ENCODE measurements at regions not wholly inside any gene's neighbourhood (a gene's known extent, or its start where the extent isn't known, plus 50 kb on each side); places are given as distances from the start of the nearest gene placed in this dataset.

- peak in 1 of 2 donors; percentile 55 for DNase-seq (ENCODE audit: low read depth in 1 of 2, low spot score in 1 of 2)
These were observed 199.1 kb upstream of the ZPLD1 start for GRCh38 chr3:102235679-102236078.

GRCh38 chr3:102237181-102237580 is 197.6 kb upstream of the ZPLD1 start:
- H3K36me3 ChIP-seq: no peaks in the 10 kb centered on the region
- H3K4me1 ChIP-seq (ENCODE audit: low read depth): no peaks in the 10 kb centered on the region
- no peak overlapping the region for H3K4me3 ChIP-seq
- TF ChIP-seq CTCF (IDR thresholded peaks at IDR 0.05; ENCODE audit: low read depth, low read length): no peak
- DNase-seq (ENCODE audit: low read depth in 1 of 2, low spot score in 1 of 2): no peak
- H3K27ac ChIP-seq: no peak overlapping the region
- no peaks in the 10 kb centered on the region for H3K9me3 ChIP-seq (ENCODE audit: low read depth)
- no peaks in the 10 kb centered on the region for H3K27me3 ChIP-seq

More at GRCh38 chr3:102235679-102236078, 199.1 kb upstream of the ZPLD1 start:
- Histone ChIP-seq H3K4me3 (no peak overlapping the region), H3K27me3 (no peaks in the 10 kb centered on the region), H3K9me3 (ENCODE audit: low read depth) (no peaks in the 10 kb centered on the region), H3K4me1 (ENCODE audit: low read depth) (no peaks in the 10 kb centered on the region), H3K27ac (no peak overlapping the region), H3K36me3 (no peaks in the 10 kb centered on the region)
- TF ChIP-seq CTCF (IDR thresholded peaks at IDR 0.05; ENCODE audit: low read depth, low read length): peak; percentile 65

GRCh38 chr3:102237838-102238237 is 197.0 kb upstream of the ZPLD1 start:
- Histone ChIP-seq H3K4me1 (ENCODE audit: low read depth) (no peaks in the 10 kb centered on the region), H3K27me3 (no peaks in the 10 kb centered on the region), H3K36me3 (no peaks in the 10 kb centered on the region), H3K4me3 (no peak overlapping the region), H3K27ac (no peak overlapping the region), H3K9me3 (ENCODE audit: low read depth) (no peaks in the 10 kb centered on the region)
- no peak for TF ChIP-seq CTCF (IDR thresholded peaks at IDR 0.05; ENCODE audit: low read depth, low read length)
- DNase-seq (ENCODE audit: low read depth in 1 of 2, low spot score in 1 of 2): no peak

GRCh38 chr3:102238362-102238761 is 196.5 kb upstream of the ZPLD1 start:
- H3K36me3 ChIP-seq: no peaks in the 10 kb centered on the region
- H3K4me1 ChIP-seq (ENCODE audit: low read depth): no peaks in the 10 kb centered on the region
- no peak for TF ChIP-seq CTCF (IDR thresholded peaks at IDR 0.05; ENCODE audit: low read depth, low read length)
- no peaks in the 10 kb centered on the region for H3K27me3 ChIP-seq
- DNase-seq (ENCODE audit: low read depth in 1 of 2, low spot score in 1 of 2): no peak
- H3K4me3 ChIP-seq: no peak overlapping the region
- H3K27ac ChIP-seq: no peak overlapping the region
- H3K9me3 ChIP-seq (ENCODE audit: low read depth): no peaks in the 10 kb centered on the region

GRCh38 chr3:102240720-102241119 is 194.1 kb upstream of the ZPLD1 start:
- TF ChIP-seq CTCF (IDR thresholded peaks at IDR 0.05; ENCODE audit: low read depth, low read length): no peak
- Histone ChIP-seq H3K4me3 (no peak overlapping the region), H3K36me3 (no peaks in the 10 kb centered on the region), H3K4me1 (ENCODE audit: low read depth) (no peaks in the 10 kb centered on the region), H3K27me3 (no peaks in the 10 kb centered on the region), H3K9me3 (ENCODE audit: low read depth) (no peaks in the 10 kb centered on the region), H3K27ac (no peak overlapping the region)
- no peak for DNase-seq (ENCODE audit: low read depth in 1 of 2, low spot score in 1 of 2)

Data from cardiac muscle cell (in vitro differentiated cells and primary cell).